ENCODE measurements at regions not wholly inside any gene's neighbourhood (a gene's known extent, or its start where the extent isn't known, plus 50 kb on each side); places are given as distances from the start of the nearest gene placed in this dataset.

DNA sequence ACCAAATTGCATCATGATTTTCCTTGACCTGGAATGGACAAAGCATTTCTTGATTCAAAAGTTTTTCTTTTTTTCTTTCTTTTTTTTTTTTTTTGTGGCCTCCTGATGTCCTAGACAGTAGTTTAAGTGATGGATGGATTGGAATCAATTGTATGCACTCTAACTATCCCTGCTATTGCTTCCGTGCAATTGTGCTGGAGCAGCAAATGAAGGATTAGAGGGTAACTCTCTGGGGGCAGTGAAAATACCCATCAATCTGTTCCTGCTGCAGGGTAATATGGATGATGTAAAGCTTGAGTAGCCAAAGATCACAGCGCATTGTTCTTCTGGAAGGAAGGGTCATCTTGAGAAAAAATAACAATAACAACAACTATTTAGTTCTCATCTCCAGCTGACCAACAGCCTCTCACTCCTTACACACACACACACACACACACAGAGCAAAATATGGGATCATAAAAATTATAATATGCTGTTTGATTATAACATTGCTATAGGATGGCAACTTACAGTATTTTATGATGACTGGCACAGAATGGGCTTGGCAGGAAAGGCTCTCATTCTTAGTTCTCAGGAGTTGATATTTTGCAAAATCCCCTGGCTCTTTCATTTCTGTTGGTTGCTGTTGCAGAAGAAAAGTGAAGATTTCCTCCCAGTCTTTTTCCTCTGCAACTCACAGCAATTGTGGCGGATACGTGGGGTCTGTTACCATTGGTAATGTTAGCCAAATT is 160.9 kb upstream of the DMAC1 start:
- no peak for ATAC-seq
- no peak for DNase-seq (ENCODE audit: low spot score)

- no peak for ATAC-seq
- no peak for DNase-seq (ENCODE audit: low spot score)
Observed at GRCh38 chr9:7957803-7958202, 158.2 kb upstream of the DMAC1 start.

DNA sequence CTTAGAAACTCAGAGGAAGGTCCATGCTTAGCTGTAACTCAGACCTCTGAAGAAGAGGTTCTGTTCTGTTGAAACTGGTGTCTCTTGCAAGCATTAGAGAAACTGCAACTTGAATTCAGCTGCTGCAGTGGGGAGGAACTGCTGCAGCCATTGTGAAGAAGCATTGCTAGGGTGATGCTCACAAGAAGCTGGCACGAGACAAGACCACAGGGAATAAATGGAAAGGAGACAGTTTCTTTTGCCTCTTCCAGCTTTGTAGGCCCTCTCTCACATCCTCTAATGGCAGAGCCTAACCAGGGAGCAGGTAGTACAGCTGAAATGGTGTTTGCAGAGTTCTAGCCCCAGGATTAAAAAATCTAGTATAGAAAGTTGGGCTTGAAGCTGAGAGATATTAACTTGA is 148.0 kb upstream of the DMAC1 start:
- DNase-seq (ENCODE audit: low spot score) (no peak), ATAC-seq (no peak)

GRCh38 chr9:7946458-7946857 is 146.9 kb upstream of the DMAC1 start:
- ATAC-seq (no peak), DNase-seq (ENCODE audit: low spot score) (no peak)

GRCh38 chr9:7944572-7944971 is 145.0 kb upstream of the DMAC1 start:
- DNase-seq (ENCODE audit: low spot score) (no peak), ATAC-seq (peak; percentile 56)

DNA sequence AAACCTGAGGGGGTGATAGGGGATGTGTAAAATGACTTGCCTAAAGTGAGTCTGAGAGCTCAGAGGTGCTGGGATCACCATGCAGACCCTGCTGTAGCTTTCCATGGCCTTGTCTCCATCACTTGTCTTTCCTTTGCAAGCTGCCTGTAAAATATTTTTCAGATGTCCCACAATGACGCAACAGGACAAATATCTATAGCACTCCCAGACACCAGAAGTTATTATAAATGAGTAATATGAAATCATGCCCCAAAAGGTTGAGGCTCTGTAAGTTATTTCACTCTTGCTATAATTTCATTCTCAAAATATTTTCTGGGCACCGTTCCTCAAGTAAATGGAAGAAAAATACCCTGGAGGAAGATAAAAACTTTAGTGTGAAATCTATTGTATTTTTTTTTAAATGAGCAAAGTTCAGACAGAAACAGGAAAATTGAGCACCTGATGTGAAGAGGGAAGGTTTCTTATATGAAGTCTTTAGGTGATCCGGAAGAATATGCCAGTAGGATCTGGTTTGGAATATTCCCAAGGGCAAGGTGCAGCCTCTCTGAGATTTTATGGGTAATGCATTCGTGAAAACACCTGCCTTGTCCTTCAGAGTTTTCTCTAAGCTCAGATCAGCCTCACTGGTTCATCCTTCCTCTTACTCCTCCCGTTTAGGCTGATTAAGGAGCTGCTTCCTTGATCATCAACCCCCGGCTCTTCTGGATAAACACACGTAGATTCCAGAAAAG is 138.3 kb upstream of the DMAC1 start:
- DNase-seq (ENCODE audit: low spot score), result no peak

DNA sequence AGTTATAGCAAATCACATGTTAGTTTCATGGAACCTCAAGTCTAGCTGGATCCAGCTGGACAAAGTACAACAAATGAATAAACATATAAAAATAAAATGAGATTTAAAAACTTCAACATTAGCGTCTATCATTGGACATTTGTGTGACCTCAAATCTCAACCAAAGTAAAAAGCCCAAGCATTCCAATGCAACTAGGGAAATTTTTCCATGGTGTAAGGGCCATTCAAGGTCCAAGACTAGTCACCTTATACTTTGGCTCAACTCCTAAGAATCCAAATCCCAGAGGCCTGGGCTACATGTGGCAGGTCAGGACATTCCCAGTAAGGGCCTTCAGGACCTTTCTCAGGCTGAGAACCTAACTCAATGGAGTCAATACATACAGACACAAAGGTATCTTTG is 137.4 kb upstream of the DMAC1 start:
- no peak for ATAC-seq
- no peak for DNase-seq (ENCODE audit: low spot score)

More for the DNA sequence above, 138.3 kb upstream of the DMAC1 start:
- ATAC-seq, result no peak

- DNase-seq (ENCODE audit: low spot score) (no peak), ATAC-seq (no peak)
Observed at GRCh38 chr9:7936163-7936562, 136.6 kb upstream of the DMAC1 start.

- ATAC-seq, result no peak
- DNase-seq (ENCODE audit: low spot score), result no peak
Observed at GRCh38 chr9:7935681-7936080, 136.1 kb upstream of the DMAC1 start.

- ATAC-seq (no peak), DNase-seq (ENCODE audit: low spot score) (no peak)
Observed at GRCh38 chr9:7932767-7933166, 133.2 kb upstream of the DMAC1 start.

- no peak for ATAC-seq
Observed at GRCh38 chr9:7930613-7931012, 131.0 kb upstream of the DMAC1 start.

DNA sequence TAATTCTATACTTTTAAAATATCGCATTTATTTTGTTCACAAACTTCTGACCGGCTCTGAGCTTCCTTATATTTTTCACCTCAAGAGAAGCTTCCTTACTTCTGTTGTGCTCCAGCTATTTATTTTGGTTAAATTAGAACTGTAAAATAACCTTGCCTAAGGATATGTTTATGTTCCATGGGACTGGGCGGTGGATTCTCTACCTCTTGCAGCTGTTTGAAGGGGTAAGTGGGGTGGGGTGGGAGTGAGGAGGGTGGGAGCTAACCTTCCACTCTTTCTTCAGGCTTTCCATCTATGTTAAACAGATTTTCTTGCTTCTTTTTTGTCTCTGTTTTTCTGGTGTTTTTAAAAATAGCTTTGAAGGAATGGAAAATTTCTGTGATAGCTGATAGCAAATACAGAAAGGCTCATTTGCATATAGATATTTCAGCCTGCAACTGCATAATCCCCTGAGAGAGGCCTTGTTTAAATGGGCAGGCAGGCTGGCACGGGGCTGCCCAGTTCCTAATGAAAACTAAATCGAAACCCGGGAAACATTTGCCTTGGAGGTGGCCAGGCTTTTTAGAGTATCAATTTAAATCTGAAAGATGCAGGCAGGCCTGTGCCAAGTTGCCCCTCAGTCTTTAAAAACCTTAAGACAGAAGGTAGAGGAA is 122.1 kb upstream of the DMAC1 start:
- no peak for ATAC-seq
- DNase-seq (ENCODE audit: low spot score), result no peak

More at GRCh38 chr9:7930613-7931012, 131.0 kb upstream of the DMAC1 start:
- no peak for DNase-seq (ENCODE audit: low spot score)

- no peak for ATAC-seq
- no peak for DNase-seq (ENCODE audit: low spot score)
Observed at GRCh38 chr9:7912037-7912535, 112.5 kb upstream of the DMAC1 start.

DNA sequence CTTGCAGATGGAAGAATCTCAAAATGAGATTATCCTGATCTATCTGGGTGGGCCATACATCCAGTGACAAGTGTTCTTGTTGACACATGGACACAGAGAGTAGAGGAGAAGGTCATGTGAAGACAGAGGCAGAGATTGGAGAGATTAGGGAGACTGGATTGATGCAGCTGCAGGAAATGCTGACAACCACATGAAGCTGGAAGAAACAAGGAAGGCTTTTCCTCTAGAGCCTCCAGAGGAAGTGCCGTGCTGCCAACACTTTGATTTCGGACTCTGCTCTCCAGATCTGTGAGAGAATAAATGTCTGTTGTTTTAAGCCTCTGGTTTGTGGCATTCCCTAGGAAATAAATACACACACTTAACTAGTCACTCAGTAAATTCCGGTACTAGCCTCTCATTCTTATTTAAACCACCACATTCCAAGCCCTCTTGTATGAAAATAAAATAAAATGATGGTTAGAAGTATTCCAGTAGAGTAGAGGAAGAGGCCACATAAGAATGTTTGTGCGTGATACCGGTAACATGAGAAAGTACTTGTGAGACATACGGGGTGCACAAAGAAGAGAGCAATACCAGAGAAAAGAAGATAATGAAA is 110.9 kb upstream of the DMAC1 start:
- DNase-seq (ENCODE audit: low spot score), result no peak
- ATAC-seq, result peak; percentile 42

DNA sequence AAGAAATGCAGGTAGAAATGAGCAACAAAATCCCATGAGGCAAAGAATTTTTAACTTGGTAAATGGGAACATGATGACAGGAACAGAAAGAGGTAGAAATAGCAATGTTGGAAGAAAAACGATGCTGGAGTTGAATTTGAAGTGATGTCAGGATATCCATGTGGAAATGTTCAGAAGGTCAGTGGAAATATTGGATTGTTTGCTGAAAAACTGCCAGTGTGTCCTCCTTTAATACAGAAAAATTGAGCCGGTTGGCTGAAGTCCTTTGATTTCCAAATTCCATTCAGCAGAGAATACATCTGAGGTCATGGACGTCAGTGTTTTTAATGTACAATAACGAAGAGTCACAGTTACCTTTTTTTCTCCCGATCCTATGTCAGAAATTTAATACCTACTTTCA is 110.0 kb upstream of the DMAC1 start:
- ATAC-seq (peak; percentile 70), DNase-seq (ENCODE audit: low spot score) (no peak)

- ATAC-seq (no peak), DNase-seq (ENCODE audit: low spot score) (no peak)
Observed at GRCh38 chr9:7907551-7908337, 108.2 kb upstream of the DMAC1 start.

DNA sequence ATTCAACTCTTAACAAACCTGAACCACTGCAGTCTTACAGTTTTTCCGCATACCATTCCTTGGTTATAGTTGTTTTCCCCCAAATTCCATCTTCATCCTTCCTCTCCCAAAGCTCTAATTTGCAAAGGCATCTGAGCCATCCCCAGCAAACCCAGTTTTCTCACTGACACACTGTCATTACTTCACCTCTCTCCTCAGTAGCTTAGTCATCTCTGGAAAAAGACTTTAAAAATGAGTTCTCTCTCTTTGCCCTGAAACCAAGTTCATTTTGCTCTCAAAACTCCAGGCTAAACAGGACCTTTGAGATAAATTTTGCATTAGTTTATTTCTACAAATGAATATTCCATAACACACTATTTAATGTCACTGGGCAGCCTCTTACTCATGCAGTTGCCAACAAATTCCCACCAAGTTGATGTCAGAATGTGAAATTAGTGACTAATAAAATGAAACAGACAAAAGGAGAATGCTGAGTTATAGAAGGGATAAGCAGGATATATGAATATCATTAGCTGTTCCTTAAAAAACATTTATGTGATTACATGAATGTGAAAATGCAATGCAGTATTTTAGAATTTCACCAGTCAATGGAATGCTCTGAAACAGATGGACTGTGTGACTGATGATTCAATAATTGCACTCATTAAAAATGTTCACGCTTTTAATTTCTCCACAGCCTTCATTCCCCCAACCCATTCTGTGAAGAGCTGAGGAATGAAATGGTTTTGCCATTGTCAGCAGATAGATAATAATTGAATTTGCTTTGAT is 107.4 kb upstream of the DMAC1 start:
- ATAC-seq, result no peak
- no peak for DNase-seq (ENCODE audit: low spot score)

DNA sequence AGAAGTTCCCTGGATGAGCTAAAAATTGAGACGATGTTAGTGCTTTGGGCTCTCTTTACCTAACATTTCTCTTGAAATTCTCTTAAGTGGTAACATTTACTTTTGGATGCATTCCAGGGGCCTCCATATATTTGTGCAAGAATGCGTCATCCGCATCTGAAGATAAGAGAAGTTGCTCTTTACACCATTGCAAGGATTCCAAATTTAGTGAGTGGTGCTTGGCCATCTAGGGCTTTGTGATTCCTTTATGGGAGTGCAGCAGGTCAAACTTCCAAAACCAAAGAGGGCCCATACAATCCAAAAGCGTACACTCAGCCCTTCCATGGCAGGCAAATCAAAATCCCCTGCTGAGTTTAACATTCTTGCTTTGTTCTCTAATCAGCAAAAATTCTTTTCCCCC is 102.0 kb upstream of the DMAC1 start:
- ATAC-seq (no peak), DNase-seq (ENCODE audit: low spot score) (no peak)

DNA sequence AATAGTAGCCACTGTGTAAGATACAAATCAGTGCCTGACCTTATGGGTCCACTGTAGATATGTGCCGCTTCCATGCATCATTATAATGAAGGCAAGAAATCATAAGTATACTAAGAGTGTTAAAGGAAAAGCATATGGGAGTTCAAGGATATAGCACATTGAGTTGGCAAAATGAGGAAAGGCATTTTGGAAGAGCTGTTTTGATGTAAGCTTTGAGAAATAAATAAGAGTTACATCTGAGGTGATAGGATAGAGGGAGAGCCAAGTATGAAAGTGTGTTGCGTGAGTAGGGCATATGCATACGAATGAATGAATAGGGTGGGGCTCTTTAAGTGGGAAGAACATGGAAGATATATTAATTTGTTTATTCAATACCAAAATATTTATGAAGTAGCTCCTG is 101.0 kb upstream of the DMAC1 start:
- DNase-seq (ENCODE audit: low spot score) (no peak), ATAC-seq (no peak)

GRCh38 chr9:7899753-7900152 is 100.2 kb upstream of the DMAC1 start:
- no peak for DNase-seq (ENCODE audit: low spot score)
- no peak for ATAC-seq

Data from left lobe of liver (tissue), 2 donors.